Astrocyte (in vitro differentiated cells and primary cell): ENCODE measurements at regions not wholly inside any gene's neighbourhood (a gene's known extent, or its start where the extent isn't known, plus 50 kb on each side); places are given as distances from the start of the nearest gene placed in this dataset.

Source experiments
- DNase-seq: peaks from one replicate; pipeline ENCODE4 v3.0.0-alpha.2; 2010; ENCODE audit warnings: low read depth
- FAIRE-seq: peaks from 2 replicates; lab custom pipeline; 2011; peaks lifted over from hg19 to GRCh38; lab: Jason Lieb, UNC
- H2AFZ ChIP-seq: 2 replicates; pipeline ENCODE4 v1.6.0; 2012; ENCODE audit warnings: low read depth, low read length, inconsistent platforms
- H3K27ac ChIP-seq: 2 replicates; pipeline ENCODE4 v1.5.1; 2011; ENCODE audit warnings: low read depth, low read length, inconsistent platforms
- H3K27me3 ChIP-seq: 2 replicates; pipeline ENCODE4 v1.6.0; 2011; ENCODE audit warnings: low read length, inconsistent platforms; ENCODE audit not compliant: insufficient read depth
- H3K36me3 ChIP-seq: 2 replicates; pipeline ENCODE4 v1.5.1; 2011; ENCODE audit warnings: low read length, inconsistent platforms; ENCODE audit not compliant: insufficient read depth
- H3K4me1 ChIP-seq: 2 replicates; pipeline ENCODE4 v1.5.1; 2011; ENCODE audit warnings: low read length, inconsistent platforms; ENCODE audit not compliant: insufficient read depth
- H3K4me2 ChIP-seq: 2 replicates; pipeline ENCODE4 v1.6.0; 2012; ENCODE audit warnings: low read length, inconsistent platforms
- H3K4me3 ChIP-seq: 2 replicates; pipeline ENCODE4 v1.5.1; 2011; ENCODE audit warnings: low read depth, mild to moderate bottlenecking, low read length, inconsistent platforms; ENCODE audit not compliant: insufficient read depth
- H3K79me2 ChIP-seq: 2 replicates; pipeline ENCODE4 v1.6.0; 2012; ENCODE audit warnings: mild to moderate bottlenecking, low read length, inconsistent platforms; ENCODE audit not compliant: insufficient read depth
- H3K9ac ChIP-seq: 2 replicates; pipeline ENCODE4 v1.6.0; 2012; ENCODE audit warnings: mild to moderate bottlenecking, low read length, inconsistent platforms
- H3K9me3 ChIP-seq: 2 replicates; pipeline ENCODE4 v1.5.1; 2012; ENCODE audit warnings: low read depth, mild to moderate bottlenecking, low read length, inconsistent platforms; ENCODE audit not compliant: insufficient read depth
- H4K20me1 ChIP-seq: 2 replicates; pipeline ENCODE4 v1.6.0; 2012; ENCODE audit warnings: low read length, inconsistent platforms; ENCODE audit not compliant: insufficient read depth
- H3K27ac Mint-ChIP-seq: one replicate; pipeline ENCODE4 v1.8.0; 2021; ENCODE audit warnings: mild to moderate bottlenecking, mixed read lengths; ENCODE audit not compliant: unreplicated experiment
- H3K27me3 Mint-ChIP-seq: one replicate; pipeline ENCODE4 v1.8.0; 2021; ENCODE audit warnings: low read depth, mixed read lengths; ENCODE audit not compliant: unreplicated experiment
- H3K36me3 Mint-ChIP-seq: one replicate; pipeline ENCODE4 v1.8.0; 2021; ENCODE audit warnings: low read depth, mixed read lengths; ENCODE audit not compliant: unreplicated experiment
- H3K4me1 Mint-ChIP-seq: one replicate; pipeline ENCODE4 v1.8.0; 2021; ENCODE audit warnings: low read depth, mixed read lengths; ENCODE audit not compliant: unreplicated experiment
- H3K4me3 Mint-ChIP-seq: one replicate; pipeline ENCODE4 v1.8.0; 2021; ENCODE audit warnings: mild to moderate bottlenecking, moderate library complexity, mixed read lengths; ENCODE audit not compliant: unreplicated experiment
- H3K9me3 Mint-ChIP-seq: one replicate; pipeline ENCODE4 v1.8.0; 2021; ENCODE audit warnings: mild to moderate bottlenecking, mixed read lengths; ENCODE audit not compliant: unreplicated experiment
- CTCF ChIP-seq: IDR thresholded peaks from 2 replicates; pipeline ENCODE4 v1.5.1; 2011; ENCODE audit warnings: low read depth, mild to moderate bottlenecking, inconsistent platforms, low read length, moderate library complexity; ENCODE audit not compliant: insufficient read depth
- EZH2 ChIP-seq: IDR thresholded peaks from 2 replicates; pipeline ENCODE4 v1.6.1; 2012; ENCODE audit warnings: mild to moderate bottlenecking, low read length, inconsistent platforms; ENCODE audit not compliant: insufficient read depth

GRCh38 chr7:98479318-98479717 is 78.4 kb upstream of the BAIAP2L1 start:
- Histone ChIP-seq H3K36me3 (no peaks in the 10 kb centered on the region), H3K9me3 (peaks cover 7% of the 10 kb centered on the region), H3K79me2 (no peaks in the 10 kb centered on the region), H3K27me3 (no peaks in the 10 kb centered on the region), H3K4me2 (no peak overlapping the region), H4K20me1 (no peaks in the 10 kb centered on the region), H3K27ac (no peak overlapping the region), H3K9ac (no peak overlapping the region), H2AFZ (no peak overlapping the region), H3K4me3 (no peak overlapping the region), H3K4me1 (no peaks in the 10 kb centered on the region)
- Mint-ChIP-seq H3K27ac (no peak overlapping the region), H3K27me3 (peaks cover 8% of the 10 kb centered on the region), H3K4me3 (no peak overlapping the region), H3K4me1 (no peaks in the 10 kb centered on the region), H3K36me3 (no peaks in the 10 kb centered on the region), H3K9me3 (peaks cover 8% of the 10 kb centered on the region)
- FAIRE-seq (no peak), DNase-seq (no peak)
- TF ChIP-seq CTCF, result no peak
- TF ChIP-seq EZH2, result no peak

DNA sequence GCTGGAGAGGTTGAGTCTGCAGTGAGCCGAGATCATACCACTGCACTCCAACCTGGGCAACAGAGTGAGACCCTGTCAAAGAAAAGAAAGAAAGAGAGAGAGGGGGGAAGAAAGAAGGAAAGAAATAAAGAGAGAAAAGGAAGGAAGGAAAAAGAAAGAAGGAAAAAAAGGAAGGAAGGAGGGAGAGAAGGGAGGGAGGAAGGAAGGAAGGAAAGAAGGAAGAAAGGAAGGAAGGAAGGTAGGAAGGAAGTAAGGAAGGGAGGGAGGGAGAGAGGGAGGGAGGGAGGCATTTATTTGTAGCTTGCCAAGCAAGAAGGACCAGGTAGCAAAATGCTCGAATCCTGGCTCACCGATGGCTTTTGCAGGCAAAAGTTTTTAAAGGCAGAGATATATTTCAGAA is 74.5 kb upstream of the BAIAP2L1 start:
- no peaks in the 10 kb centered on the region for H3K36me3 Mint-ChIP-seq
- TF ChIP-seq CTCF, result no peak
- TF ChIP-seq EZH2, result no peak
- FAIRE-seq, result no peak

GRCh38 chr7:98474558-98474957 is 73.7 kb upstream of the BAIAP2L1 start:
- Histone ChIP-seq H3K27me3 (no peaks in the 10 kb centered on the region), H3K4me1 (no peaks in the 10 kb centered on the region), H3K79me2 (no peaks in the 10 kb centered on the region), H3K36me3 (no peaks in the 10 kb centered on the region), H3K27ac (no peak overlapping the region), H2AFZ (no peak overlapping the region), H3K4me2 (no peak overlapping the region), H3K9me3 (no peaks in the 10 kb centered on the region), H3K4me3 (no peak overlapping the region), H4K20me1 (no peaks in the 10 kb centered on the region), H3K9ac (no peak overlapping the region)
- Mint-ChIP-seq H3K4me3 (no peak overlapping the region), H3K9me3 (peaks cover 4% of the 10 kb centered on the region), H3K27ac (no peak overlapping the region), H3K4me1 (no peaks in the 10 kb centered on the region), H3K36me3 (no peaks in the 10 kb centered on the region), H3K27me3 (peaks cover 14% of the 10 kb centered on the region)
- TF ChIP-seq CTCF (no peak), EZH2 (no peak)
- FAIRE-seq (no peak), DNase-seq (no peak)

More for the DNA sequence above, 74.5 kb upstream of the BAIAP2L1 start:
- DNase-seq, result no peak
- no peak overlapping the region for H3K4me3 ChIP-seq
- Mint-ChIP-seq H3K27ac (no peak overlapping the region), H3K9me3 (peaks cover 4% of the 10 kb centered on the region), H3K4me3 (no peak overlapping the region), H3K27me3 (peaks cover 12% of the 10 kb centered on the region), H3K4me1 (no peaks in the 10 kb centered on the region)
- H4K20me1 ChIP-seq, result no peaks in the 10 kb centered on the region
- H3K9ac ChIP-seq, result no peak overlapping the region
- H3K36me3 ChIP-seq, result no peaks in the 10 kb centered on the region
- H3K27ac ChIP-seq, result no peak overlapping the region
- no peak overlapping the region for H2AFZ ChIP-seq
- peaks cover 3% of the 10 kb centered on the region for H3K9me3 ChIP-seq
- H3K4me1 ChIP-seq, result no peaks in the 10 kb centered on the region
- H3K27me3 ChIP-seq, result no peaks in the 10 kb centered on the region
- no peak overlapping the region for H3K4me2 ChIP-seq
- H3K79me2 ChIP-seq, result no peaks in the 10 kb centered on the region
